Ovary (tissue), 7 donors: ENCODE measurements at regions not wholly inside any gene's neighbourhood (a gene's known extent, or its start where the extent isn't known, plus 50 kb on each side); places are given as distances from the start of the nearest gene placed in this dataset.

Source experiments
- DNase-seq, 5 donors: peaks; one replicate each; pipeline ENCODE4 v3.0.0-alpha.2; 2019 to 2020
- H3K27ac ChIP-seq, 2 donors: fragments of 200-600 bp; one replicate each; pipeline versions ENCODE4 v1.5.1 to v1.8.0; 2019 to 2022
- H3K27me3 ChIP-seq: fragments of 200-600 bp; one replicate; pipeline ENCODE4 v1.8.0; 2022
- H3K36me3 ChIP-seq: fragments of 200-600 bp; sonication (generic); one replicate; pipeline ENCODE4 v1.5.1; 2019
- H3K4me1 ChIP-seq: one replicate; pipeline ENCODE4 v1.8.1; 2013; ENCODE audit warnings: mild to moderate bottlenecking, moderate library complexity; ENCODE audit not compliant: insufficient read depth
- H3K4me3 ChIP-seq: fragments of 200-600 bp; sonication (generic); one replicate; pipeline ENCODE4 v1.5.1; 2017
- H3K9me3 ChIP-seq, 2 donors: fragments of 200-600 bp in 1 of 2; sonication (generic) in 1 of 2; one replicate each; pipeline versions ENCODE4 v1.5.1 to v1.8.1; 2013 to 2019; ENCODE audit warnings: mild to moderate bottlenecking in 1 of 2, moderate library complexity in 1 of 2
- CTCF ChIP-seq, 3 donors: fragments of 450-650 bp in 2 of 3; fragments of 200-600 bp in 1 of 3; IDR thresholded peaks; one replicate each; pipeline versions ENCODE4 v1.5.1 to v1.8.0; 2016 to 2022; ENCODE audit warnings: antibody characterized with exemption in 3 of 3, mild to moderate bottlenecking in 1 of 3
- EP300 ChIP-seq: sonication (generic); formaldehyde crosslinking; IDR thresholded peaks from one replicate; pipeline ENCODE4 v1.6.1; 2017; ENCODE audit warnings: antibody characterized with exemption
- POLR2A ChIP-seq: fragments of 450-650 bp; IDR thresholded peaks from one replicate; pipeline ENCODE4 v1.6.1; 2017; ENCODE audit warnings: antibody characterized with exemption, mild to moderate bottlenecking, moderate library complexity
- WGBS, 3 donors: extraction: QIAGEN DNeasy Blood & Tissue Kit in 1 of 3; methylation state at CpG; one replicate each; pipeline versions ENCODE4 v1.1.5 to v1.1.7; 2013 to 2017; 5-methylcytosine and 5-hydroxymethylcytosine counted together
- intact Hi-C, 4 donors: fragments of 100-400 bp; cut with DNase I; formaldehyde crosslinking; loops; one replicate each; pipeline versions ENCODE4 v1.11.0 to v1.15.1; 2022 to 2023
- donor health status: DM: no; HTN: no; CAD: no; lungs with moderate emphysema.
- donor health status: DM: no; HTN: no; CAD: no.
- donor health status: Bipolar disorder and iron deficiency.
- donor health status: DM: no; HTN: no; CAD: no.
- donor health status: DM: yes; HTN: yes; CAD: no.

GRCh38 chr5:71836559-71837112 is 117.6 kb downstream of the CARTPT start:
- H3K4me1 ChIP-seq = no peaks in the 10 kb centered on the region

GRCh38 chr5:71838286-71838685 is 119.2 kb downstream of the CARTPT start:
- H3K36me3 ChIP-seq = no peaks in the 10 kb centered on the region
- no peak overlapping the region for H3K4me3 ChIP-seq
- DNase-seq = no peak
- TF ChIP-seq POLR2A (no peak), CTCF (IDR thresholded peaks at IDR 0.05) (no peak), EP300 (no peak)
- intact Hi-C loops = no loop called here
- H3K27me3 ChIP-seq = no peaks in the 10 kb centered on the region
- 89 to 95% (median 93%) methylated on average over 4 of the region's 4 CpGs for WGBS, 3 donors
- no peaks in the 10 kb centered on the region for H3K9me3 ChIP-seq
- no peaks in the 10 kb centered on the region for H3K4me1 ChIP-seq
- H3K27ac ChIP-seq = no peak overlapping the region

More at GRCh38 chr5:71836559-71837112, 117.6 kb downstream of the CARTPT start:
- no peaks in the 10 kb centered on the region for H3K27me3 ChIP-seq
- no peaks in the 10 kb centered on the region for H3K36me3 ChIP-seq
- WGBS, 3 donors = 39 to 56% (median 46%) methylated on average over 5 of the region's 5 CpGs
- H3K4me3 ChIP-seq = no peak overlapping the region
- intact Hi-C loops = no loop called here
- TF ChIP-seq EP300 (no peak), POLR2A (no peak), CTCF (IDR thresholded peaks at IDR 0.05) (no peak)
- H3K27ac ChIP-seq = no peak overlapping the region
- no peak for DNase-seq
- H3K9me3 ChIP-seq = no peaks in the 10 kb centered on the region

GRCh38 chr5:71839096-71839884 is 120.2 kb downstream of the CARTPT start:
- no peak for TF ChIP-seq CTCF (IDR thresholded peaks at IDR 0.05)
- no peaks in the 10 kb centered on the region for H3K9me3 ChIP-seq
- no peaks in the 10 kb centered on the region for H3K27me3 ChIP-seq
- no peaks in the 10 kb centered on the region for H3K4me1 ChIP-seq
- intact Hi-C loops = no loop called here
- H3K27ac ChIP-seq = no peak overlapping the region
- WGBS, 3 donors = 72 to 81% (median 75%) methylated on average over 6 of the region's 6 CpGs
- DNase-seq = no peak
- no peaks in the 10 kb centered on the region for H3K36me3 ChIP-seq
- H3K4me3 ChIP-seq = no peak overlapping the region

GRCh38 chr5:71841107-71841506 is 122.0 kb downstream of the CARTPT start:
- no peak for DNase-seq
- Histone ChIP-seq H3K9me3 (no peaks in the 10 kb centered on the region), H3K27me3 (no peaks in the 10 kb centered on the region), H3K4me3 (no peak overlapping the region), H3K36me3 (no peaks in the 10 kb centered on the region), H3K4me1 (no peaks in the 10 kb centered on the region), H3K27ac (no peak overlapping the region)
- no peak for TF ChIP-seq CTCF (IDR thresholded peaks at IDR 0.05)
- 78 to 90% (median 85%) methylated on average over 1 of the region's 1 CpG for WGBS, 3 donors
- intact Hi-C loops = no loop called here
